ENCODE measurements at regions not wholly inside any gene's neighbourhood (a gene's known extent, or its start where the extent isn't known, plus 50 kb on each side); places are given as distances from the start of the nearest gene placed in this dataset.

GRCh38 chrX:82224961-82225360 is 1023.1 kb downstream of the SH3BGRL start:
- no peak overlapping the region for H3K23ac ChIP-seq (ENCODE audit: low read depth, low read length, poor library complexity)
- H4K91ac ChIP-seq (ENCODE audit: low read depth, low read length, poor library complexity), result no peak overlapping the region
- H2AFZ ChIP-seq (ENCODE audit: low read length), result no peak overlapping the region
- no peaks in the 10 kb centered on the region for H3K9me3 ChIP-seq (replicated peaks in 1 of 2; ENCODE audit: control insufficient read depth in 2 of 2, insufficient read depth in 1 of 2, low read depth in 1 of 2, low read length in 2 of 2)
- no peaks in the 10 kb centered on the region for H3K4me1 ChIP-seq (ENCODE audit: control insufficient read depth in 2 of 2, insufficient read depth in 1 of 2, low read depth in 1 of 2, low read length in 2 of 2)
- no peak overlapping the region for H3K4me3 ChIP-seq (ENCODE audit: low read length in 2 of 2)
- H2BK120ac ChIP-seq (ENCODE audit: low read depth, low read length), result no peak overlapping the region
- no peak overlapping the region for H3K18ac ChIP-seq (ENCODE audit: low read length)
- H3K4me2 ChIP-seq (ENCODE audit: insufficient read depth, low read length, poor library complexity, severe bottlenecking), result no peak overlapping the region
- H2BK12ac ChIP-seq (ENCODE audit: low read length), result no peak overlapping the region
- H3K4ac ChIP-seq (ENCODE audit: low read length), result no peak overlapping the region
- H3K9ac ChIP-seq (ENCODE audit: low read depth, low read length, poor library complexity), result no peak overlapping the region
- H4K8ac ChIP-seq (ENCODE audit: low read depth, low read length), result no peak overlapping the region
- DNase-seq (ENCODE audit: low spot score), result no peak
- no peak overlapping the region for H2BK5ac ChIP-seq (ENCODE audit: low read length)
- H2AK5ac ChIP-seq (ENCODE audit: low read depth, low read length), result no peak overlapping the region
- H3K36me3 ChIP-seq (replicated peaks in 1 of 2; ENCODE audit: control insufficient read depth in 2 of 2, insufficient read depth in 2 of 2, low read length in 2 of 2), result no peaks in the 10 kb centered on the region
- no peaks in the 10 kb centered on the region for H3K79me1 ChIP-seq (ENCODE audit: low read depth, low read length)
- H3K14ac ChIP-seq (ENCODE audit: low read length), result no peak overlapping the region
- H3K27ac ChIP-seq (replicated peaks; ENCODE audit: low read length), result no peak overlapping the region
- H2BK15ac ChIP-seq (ENCODE audit: low read length), result no peak overlapping the region
- no peaks in the 10 kb centered on the region for H3K27me3 ChIP-seq (ENCODE audit: control insufficient read depth in 3 of 3, insufficient read depth in 3 of 3, low read depth in 1 of 3, low read length in 3 of 3)

- DNase-seq (ENCODE audit: low spot score), result no peak
- Histone ChIP-seq H3K9me3 (replicated peaks in 1 of 2; ENCODE audit: control insufficient read depth in 2 of 2, insufficient read depth in 1 of 2, low read depth in 1 of 2, low read length in 2 of 2) (no peaks in the 10 kb centered on the region), H4K8ac (ENCODE audit: low read depth, low read length) (no peak overlapping the region), H3K27me3 (ENCODE audit: control insufficient read depth in 3 of 3, insufficient read depth in 3 of 3, low read depth in 1 of 3, low read length in 3 of 3) (no peaks in the 10 kb centered on the region), H3K27ac (replicated peaks; ENCODE audit: low read length) (no peak overlapping the region), H3K4ac (ENCODE audit: low read length) (no peak overlapping the region), H3K4me1 (ENCODE audit: control insufficient read depth in 2 of 2, insufficient read depth in 1 of 2, low read depth in 1 of 2, low read length in 2 of 2) (no peaks in the 10 kb centered on the region), H4K91ac (ENCODE audit: low read depth, low read length, poor library complexity) (no peak overlapping the region), H2BK5ac (ENCODE audit: low read length) (no peak overlapping the region), H3K14ac (ENCODE audit: low read length) (no peak overlapping the region), H2BK120ac (ENCODE audit: low read depth, low read length) (no peak overlapping the region), H3K4me3 (ENCODE audit: low read length in 2 of 2) (no peak overlapping the region), H2AFZ (ENCODE audit: low read length) (no peak overlapping the region), H3K36me3 (replicated peaks in 1 of 2; ENCODE audit: control insufficient read depth in 2 of 2, insufficient read depth in 2 of 2, low read length in 2 of 2) (no peaks in the 10 kb centered on the region), H3K4me2 (ENCODE audit: insufficient read depth, low read length, poor library complexity, severe bottlenecking) (no peak overlapping the region), H2BK15ac (ENCODE audit: low read length) (no peak overlapping the region), H2AK5ac (ENCODE audit: low read depth, low read length) (no peak overlapping the region), H3K9ac (ENCODE audit: low read depth, low read length, poor library complexity) (no peak overlapping the region), H3K23ac (ENCODE audit: low read depth, low read length, poor library complexity) (no peak overlapping the region), H2BK12ac (ENCODE audit: low read length) (no peak overlapping the region), H3K18ac (ENCODE audit: low read length) (no peak overlapping the region), H3K79me1 (ENCODE audit: low read depth, low read length) (no peaks in the 10 kb centered on the region)
- WGBS, 2 donors (ENCODE audit: extremely low coverage in 2 of 2, insufficient read length in 2 of 2, insufficient replicate concordance in 1 of 2), result no CpG with 5 or more reads among the region's 3 CpGs
Observed at GRCh38 chrX:82230013-82230412, 1028.1 kb downstream of the SH3BGRL start.

GRCh38 chrX:82232679-82233078 is 1030.8 kb downstream of the SH3BGRL start:
- Histone ChIP-seq H2AFZ (ENCODE audit: low read length) (no peak overlapping the region), H3K4me3 (ENCODE audit: low read length in 2 of 2) (no peak overlapping the region), H2BK120ac (ENCODE audit: low read depth, low read length) (no peak overlapping the region)

GRCh38 chrX:82237328-82237727 is 1035.4 kb downstream of the SH3BGRL start:
- Histone ChIP-seq H3K36me3 (replicated peaks in 1 of 2; ENCODE audit: control insufficient read depth in 2 of 2, insufficient read depth in 2 of 2, low read length in 2 of 2) (no peaks in the 10 kb centered on the region), H2BK12ac (ENCODE audit: low read length) (no peak overlapping the region), H3K27me3 (ENCODE audit: control insufficient read depth in 3 of 3, insufficient read depth in 3 of 3, low read depth in 1 of 3, low read length in 3 of 3) (no peaks in the 10 kb centered on the region), H3K4ac (ENCODE audit: low read length) (no peak overlapping the region), H3K9me3 (replicated peaks in 1 of 2; ENCODE audit: control insufficient read depth in 2 of 2, insufficient read depth in 1 of 2, low read depth in 1 of 2, low read length in 2 of 2) (no peaks in the 10 kb centered on the region), H3K18ac (ENCODE audit: low read length) (no peak overlapping the region), H3K4me2 (ENCODE audit: insufficient read depth, low read length, poor library complexity, severe bottlenecking) (no peak overlapping the region), H2AFZ (ENCODE audit: low read length) (no peak overlapping the region), H3K14ac (ENCODE audit: low read length) (no peak overlapping the region), H2BK15ac (ENCODE audit: low read length) (no peak overlapping the region), H4K91ac (ENCODE audit: low read depth, low read length, poor library complexity) (no peak overlapping the region), H3K27ac (replicated peaks; ENCODE audit: low read length) (no peak overlapping the region), H3K79me1 (ENCODE audit: low read depth, low read length) (no peaks in the 10 kb centered on the region), H2BK120ac (ENCODE audit: low read depth, low read length) (no peak overlapping the region), H3K9ac (ENCODE audit: low read depth, low read length, poor library complexity) (no peak overlapping the region), H2BK5ac (ENCODE audit: low read length) (no peak overlapping the region), H3K4me3 (ENCODE audit: low read length in 2 of 2) (no peak overlapping the region), H3K23ac (ENCODE audit: low read depth, low read length, poor library complexity) (no peak overlapping the region), H3K4me1 (ENCODE audit: control insufficient read depth in 2 of 2, insufficient read depth in 1 of 2, low read depth in 1 of 2, low read length in 2 of 2) (no peaks in the 10 kb centered on the region), H4K8ac (ENCODE audit: low read depth, low read length) (no peak overlapping the region), H2AK5ac (ENCODE audit: low read depth, low read length) (no peak overlapping the region)
- WGBS, 2 donors (ENCODE audit: extremely low coverage in 2 of 2, insufficient read length in 2 of 2, insufficient replicate concordance in 1 of 2), result no CpG with 5 or more reads among the region's 1 CpG
- DNase-seq (ENCODE audit: low spot score), result no peak

More at GRCh38 chrX:82232679-82233078, 1030.8 kb downstream of the SH3BGRL start:
- Histone ChIP-seq H3K36me3 (replicated peaks in 1 of 2; ENCODE audit: control insufficient read depth in 2 of 2, insufficient read depth in 2 of 2, low read length in 2 of 2) (no peaks in the 10 kb centered on the region), H3K4me2 (ENCODE audit: insufficient read depth, low read length, poor library complexity, severe bottlenecking) (no peak overlapping the region), H3K4me1 (ENCODE audit: control insufficient read depth in 2 of 2, insufficient read depth in 1 of 2, low read depth in 1 of 2, low read length in 2 of 2) (no peaks in the 10 kb centered on the region), H2AK5ac (ENCODE audit: low read depth, low read length) (no peak overlapping the region), H3K9ac (ENCODE audit: low read depth, low read length, poor library complexity) (no peak overlapping the region), H3K9me3 (replicated peaks in 1 of 2; ENCODE audit: control insufficient read depth in 2 of 2, insufficient read depth in 1 of 2, low read depth in 1 of 2, low read length in 2 of 2) (no peaks in the 10 kb centered on the region), H4K91ac (ENCODE audit: low read depth, low read length, poor library complexity) (no peak overlapping the region), H3K14ac (ENCODE audit: low read length) (no peak overlapping the region), H3K4ac (ENCODE audit: low read length) (no peak overlapping the region), H3K79me1 (ENCODE audit: low read depth, low read length) (no peaks in the 10 kb centered on the region), H3K23ac (ENCODE audit: low read depth, low read length, poor library complexity) (no peak overlapping the region), H2BK5ac (ENCODE audit: low read length) (no peak overlapping the region), H3K27me3 (ENCODE audit: control insufficient read depth in 3 of 3, insufficient read depth in 3 of 3, low read depth in 1 of 3, low read length in 3 of 3) (no peaks in the 10 kb centered on the region), H2BK15ac (ENCODE audit: low read length) (no peak overlapping the region), H4K8ac (ENCODE audit: low read depth, low read length) (no peak overlapping the region), H2BK12ac (ENCODE audit: low read length) (no peak overlapping the region), H3K27ac (replicated peaks; ENCODE audit: low read length) (no peak overlapping the region), H3K18ac (ENCODE audit: low read length) (no peak overlapping the region)
- no peak for DNase-seq (ENCODE audit: low spot score)

Measured in neuronal stem cell (in vitro differentiated cells).